A673 (cell line): ENCODE measurements at regions not wholly inside any gene's neighbourhood (a gene's known extent, or its start where the extent isn't known, plus 50 kb on each side); places are given as distances from the start of the nearest gene placed in this dataset.

Source experiments
- BruUV-seq: library from RNA; stranded (reverse); fragments of 400-500 nt; replicated peaks from 2 replicates; lab custom pipeline; 2021; lab: Mats Ljungman, UMichigan
- CTCF ChIA-PET: fragments of 300-600 bp; sonication (Branson Sonifier 250); formaldehyde crosslinking; loops from one replicate; lab custom pipeline; 2022; ENCODE audit warnings: antibody characterized with exemption; lab: Charles Lee
- POLR2A ChIA-PET: fragments of 300-600 bp; sonication (Branson Sonifier 250); formaldehyde crosslinking; loops from one replicate; lab custom pipeline; 2022; ENCODE audit warnings: antibody characterized with exemption; ENCODE audit not compliant: low non-redundant PET; lab: Charles Lee
- DNase-seq: peaks from one replicate; pipeline ENCODE4 v3.0.0-alpha.2; 2015; ENCODE audit warnings: low spot score
- H3K27ac ChIP-seq: fragments of 200-600 bp; sonication (generic); 2 replicates; pipeline ENCODE4 v1.5.1; 2016; ENCODE audit warnings: mixed run types, low read depth, mild to moderate bottlenecking, mixed read lengths, antibody characterized with exemption, low read length; ENCODE audit not compliant: poor library complexity, severe bottlenecking
- H3K27me3 ChIP-seq: fragments of 200-600 bp; sonication (generic); replicated peaks from 2 replicates; pipeline ENCODE4 v1.6.1; 2017; ENCODE audit warnings: mixed run types, low read depth, mild to moderate bottlenecking, mixed read lengths, antibody characterized with exemption, low read length; ENCODE audit not compliant: insufficient read depth, poor library complexity
- H3K36me3 ChIP-seq: fragments of 200-600 bp; sonication (generic); 2 replicates; pipeline ENCODE4 v1.6.1; 2016; ENCODE audit warnings: mixed run types, mild to moderate bottlenecking, mixed read lengths, antibody characterized with exemption, low read length; ENCODE audit not compliant: insufficient read depth, poor library complexity, severe bottlenecking
- H3K4me1 ChIP-seq: fragments of 200-600 bp; sonication (generic); 2 replicates; pipeline ENCODE4 v1.6.1; 2017; ENCODE audit warnings: mixed run types, mild to moderate bottlenecking, mixed read lengths, antibody characterized with exemption, low read length; ENCODE audit not compliant: insufficient read depth, poor library complexity, severe bottlenecking
- H3K4me3 ChIP-seq: fragments of 200-600 bp; sonication (generic); 2 replicates; pipeline ENCODE4 v1.5.1; 2016; ENCODE audit warnings: low read depth, mixed run types, mild to moderate bottlenecking, mixed read lengths, low read length; ENCODE audit not compliant: poor library complexity, severe bottlenecking
- H3K9me3 ChIP-seq: fragments of 200-600 bp; sonication (generic); 2 replicates; pipeline ENCODE4 v1.6.1; 2016; ENCODE audit warnings: mixed run types, low read depth, mild to moderate bottlenecking, mixed read lengths, antibody characterized with exemption, low read length; ENCODE audit not compliant: poor library complexity, severe bottlenecking
- EZH2 ChIP-seq: fragments of 200-600 bp; sonication (generic); IDR thresholded peaks from 2 replicates; pipeline ENCODE4 v1.6.1; 2017; ENCODE audit warnings: borderline replicate concordance, low read depth, mild to moderate bottlenecking, mixed read lengths, antibody characterized with exemption, low read length; ENCODE audit not compliant: poor library complexity, severe bottlenecking
- intact Hi-C: fragments of 100-400 bp; cut with micrococcal nuclease; formaldehyde crosslinking; loops from one replicate; pipeline ENCODE4 v1.10.0; 2022; ENCODE audit not compliant: unreplicated experiment
- TF ChIP-seq, protein P1 (sequence below): fragments of 300-800, 200-600 bp; sonication (generic); conservative IDR thresholded peaks from 2 replicates; pipeline ENCODE4 v1.5.1; 2017; ENCODE audit warnings: low read depth, mild to moderate bottlenecking, antibody characterized with exemption, low read length, moderate library complexity, mixed read lengths

DNA sequence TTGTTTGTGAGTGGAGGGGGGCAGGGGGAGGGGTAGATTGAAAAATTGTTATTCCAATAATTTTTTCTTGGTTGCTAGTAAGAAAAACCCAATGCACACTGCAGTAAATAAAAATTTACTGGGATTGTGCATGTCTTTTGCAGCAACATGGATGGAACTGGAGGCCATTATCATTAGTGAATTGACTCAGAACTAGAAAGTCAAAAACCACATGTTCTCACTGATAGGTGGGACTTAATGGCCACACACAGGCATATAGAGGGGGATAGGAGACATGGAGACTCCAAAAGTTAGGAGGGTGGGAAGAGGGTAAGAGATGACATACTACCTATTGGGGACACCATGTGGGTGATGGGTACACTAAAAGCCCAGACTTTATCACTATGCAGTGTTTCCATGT is 67.2 kb downstream of the BUB3 start:
- DNase-seq, result no peak
- no peak for TF ChIP-seq EZH2
- TF ChIP-seq, protein P1, sequence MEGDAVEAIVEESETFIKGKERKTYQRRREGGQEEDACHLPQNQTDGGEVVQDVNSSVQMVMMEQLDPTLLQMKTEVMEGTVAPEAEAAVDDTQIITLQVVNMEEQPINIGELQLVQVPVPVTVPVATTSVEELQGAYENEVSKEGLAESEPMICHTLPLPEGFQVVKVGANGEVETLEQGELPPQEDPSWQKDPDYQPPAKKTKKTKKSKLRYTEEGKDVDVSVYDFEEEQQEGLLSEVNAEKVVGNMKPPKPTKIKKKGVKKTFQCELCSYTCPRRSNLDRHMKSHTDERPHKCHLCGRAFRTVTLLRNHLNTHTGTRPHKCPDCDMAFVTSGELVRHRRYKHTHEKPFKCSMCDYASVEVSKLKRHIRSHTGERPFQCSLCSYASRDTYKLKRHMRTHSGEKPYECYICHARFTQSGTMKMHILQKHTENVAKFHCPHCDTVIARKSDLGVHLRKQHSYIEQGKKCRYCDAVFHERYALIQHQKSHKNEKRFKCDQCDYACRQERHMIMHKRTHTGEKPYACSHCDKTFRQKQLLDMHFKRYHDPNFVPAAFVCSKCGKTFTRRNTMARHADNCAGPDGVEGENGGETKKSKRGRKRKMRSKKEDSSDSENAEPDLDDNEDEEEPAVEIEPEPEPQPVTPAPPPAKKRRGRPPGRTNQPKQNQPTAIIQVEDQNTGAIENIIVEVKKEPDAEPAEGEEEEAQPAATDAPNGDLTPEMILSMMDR, result no peak
- no TSS peak for BruUV-seq
- ChIA-PET CTCF (no interaction called here), POLR2A (no interaction called here)
- intact Hi-C loops, result no loop called here
- Histone ChIP-seq H3K36me3 (no peaks in the 10 kb centered on the region), H3K9me3 (no peaks in the 10 kb centered on the region), H3K4me1 (no peaks in the 10 kb centered on the region), H3K27ac (no peak overlapping the region), H3K27me3 (no peaks in the 10 kb centered on the region), H3K4me3 (no peak overlapping the region)

- Histone ChIP-seq H3K36me3 (no peaks in the 10 kb centered on the region), H3K4me1 (no peaks in the 10 kb centered on the region), H3K27ac (no peak overlapping the region), H3K9me3 (no peaks in the 10 kb centered on the region), H3K4me3 (no peak overlapping the region), H3K27me3 (no peaks in the 10 kb centered on the region)
- ChIA-PET POLR2A (no interaction called here), CTCF (no interaction called here)
- no peak for DNase-seq
- intact Hi-C loops, result no loop called here
- TF ChIP-seq, protein P1, result no peak
- TF ChIP-seq EZH2, result no peak
- no TSS peak for BruUV-seq
These were observed 68.6 kb downstream of the BUB3 start for GRCh38 chr10:123222832-123223231.

DNA sequence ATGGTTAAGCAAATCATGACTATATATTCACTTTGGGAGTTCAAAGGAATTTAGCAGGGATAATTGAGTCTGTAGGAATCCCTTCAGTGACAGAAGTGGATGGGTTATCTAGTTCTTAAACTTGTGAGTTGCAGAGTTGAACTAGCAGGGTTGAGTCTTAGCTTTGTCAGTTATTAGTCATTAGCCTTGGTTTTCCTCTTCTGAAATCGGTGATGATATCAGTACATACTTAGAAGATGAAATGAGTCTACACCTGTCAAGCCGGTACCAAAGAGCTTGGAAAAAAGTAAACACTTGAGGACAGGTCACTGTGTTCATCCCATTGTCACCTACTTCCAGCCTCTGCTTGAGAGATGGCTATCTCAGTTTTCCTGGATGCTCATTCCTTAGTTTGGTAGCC is 73.5 kb downstream of the BUB3 start:
- POLR2A ChIA-PET, result no interaction called here
- intact Hi-C loops, result no loop called here

More for the DNA sequence above, 73.5 kb downstream of the BUB3 start:
- BruUV-seq, result no TSS peak
- no peaks in the 10 kb centered on the region for H3K27me3 ChIP-seq
- no peaks in the 10 kb centered on the region for H3K9me3 ChIP-seq
- no peak for TF ChIP-seq EZH2
- TF ChIP-seq, protein P1, result no peak
- no peak for DNase-seq
- H3K4me3 ChIP-seq, result no peak overlapping the region
- H3K4me1 ChIP-seq, result no peaks in the 10 kb centered on the region
- H3K27ac ChIP-seq, result no peak overlapping the region
- CTCF ChIA-PET, result no interaction called here
- no peaks in the 10 kb centered on the region for H3K36me3 ChIP-seq
